ENCODE measurements at regions not wholly inside any gene's neighbourhood (a gene's known extent, or its start where the extent isn't known, plus 50 kb on each side); places are given as distances from the start of the nearest gene placed in this dataset.

DNA sequence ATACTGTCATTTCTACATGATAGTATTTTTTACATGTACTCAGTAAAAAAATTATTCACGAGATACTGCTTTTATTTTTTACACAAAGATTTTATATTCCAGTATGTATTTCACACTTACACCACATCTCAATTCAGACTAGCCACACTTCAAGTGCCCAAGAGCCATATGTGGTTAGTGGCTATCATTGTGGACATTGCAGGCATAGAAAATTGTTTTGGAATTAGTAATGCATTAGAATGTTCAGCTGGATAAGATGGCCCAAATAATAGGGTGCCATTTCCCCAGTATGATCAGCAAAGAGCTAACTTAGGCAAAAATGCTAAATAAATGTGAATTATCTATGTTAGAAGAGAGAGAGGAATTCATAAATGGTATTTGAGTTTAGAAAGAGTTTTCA is 203.8 kb upstream of the MCTP2 start:
- TF ChIP-seq, protein P1, sequence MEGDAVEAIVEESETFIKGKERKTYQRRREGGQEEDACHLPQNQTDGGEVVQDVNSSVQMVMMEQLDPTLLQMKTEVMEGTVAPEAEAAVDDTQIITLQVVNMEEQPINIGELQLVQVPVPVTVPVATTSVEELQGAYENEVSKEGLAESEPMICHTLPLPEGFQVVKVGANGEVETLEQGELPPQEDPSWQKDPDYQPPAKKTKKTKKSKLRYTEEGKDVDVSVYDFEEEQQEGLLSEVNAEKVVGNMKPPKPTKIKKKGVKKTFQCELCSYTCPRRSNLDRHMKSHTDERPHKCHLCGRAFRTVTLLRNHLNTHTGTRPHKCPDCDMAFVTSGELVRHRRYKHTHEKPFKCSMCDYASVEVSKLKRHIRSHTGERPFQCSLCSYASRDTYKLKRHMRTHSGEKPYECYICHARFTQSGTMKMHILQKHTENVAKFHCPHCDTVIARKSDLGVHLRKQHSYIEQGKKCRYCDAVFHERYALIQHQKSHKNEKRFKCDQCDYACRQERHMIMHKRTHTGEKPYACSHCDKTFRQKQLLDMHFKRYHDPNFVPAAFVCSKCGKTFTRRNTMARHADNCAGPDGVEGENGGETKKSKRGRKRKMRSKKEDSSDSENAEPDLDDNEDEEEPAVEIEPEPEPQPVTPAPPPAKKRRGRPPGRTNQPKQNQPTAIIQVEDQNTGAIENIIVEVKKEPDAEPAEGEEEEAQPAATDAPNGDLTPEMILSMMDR (IDR thresholded peaks at IDR 0.05) = no peak
- no peak for TF ChIP-seq POLR2A (IDR thresholded peaks at IDR 0.05)

Data from testis (tissue), 2 donors.